GM19395 (cell line): ENCODE measurements at regions not wholly inside any gene's neighbourhood (a gene's known extent, or its start where the extent isn't known, plus 50 kb on each side); places are given as distances from the start of the nearest gene placed in this dataset.
"Not testable (repeated sequence)": the region's sequence is repeated elsewhere in the genome, so short reads cannot be mapped to it uniquely, and the experiment has no call there.

Experiments
- ATAC-seq: cut with Tn5 transposase; IDR thresholded peaks from one replicate; pipeline ENCODE4 v1.9.1; 2021; ENCODE audit warnings: mild to moderate bottlenecking, moderate library complexity; ENCODE audit not compliant: unreplicated experiment

GRCh38 chr15:85264614-85265190 lies 115.7 kb upstream of the AKAP13 start:
- ATAC-seq: not testable (repeated sequence)

- ATAC-seq: not testable (repeated sequence)
Observed at GRCh38 chr15:85267158-85267857, 113.1 kb upstream of the AKAP13 start.

- ATAC-seq: no peak
Observed at GRCh38 chr15:85274315-85275050, 105.9 kb upstream of the AKAP13 start.

- ATAC-seq: no peak
Observed at GRCh38 chr15:85276508-85276907, 103.9 kb upstream of the AKAP13 start.

GRCh38 chr15:85276921-85277320 lies 103.5 kb upstream of the AKAP13 start:
- no peak for ATAC-seq

GRCh38 chr15:85277847-85278370 lies 102.5 kb upstream of the AKAP13 start:
- ATAC-seq: no peak

- ATAC-seq: peak; percentile 41
Observed at GRCh38 chr15:85280203-85280602, 100.2 kb upstream of the AKAP13 start.

GRCh38 chr15:85281293-85281882 lies 99.0 kb upstream of the AKAP13 start:
- ATAC-seq: no peak

GRCh38 chr15:85282504-85283115 lies 97.8 kb upstream of the AKAP13 start:
- no peak for ATAC-seq

- ATAC-seq: peak; percentile 89
Observed at GRCh38 chr15:85283815-85284214, 96.6 kb upstream of the AKAP13 start.

GRCh38 chr15:85284497-85284896 lies 95.9 kb upstream of the AKAP13 start:
- peak; percentile 66 for ATAC-seq

- no peak for ATAC-seq
Observed at GRCh38 chr15:85289677-85290365, 90.6 kb upstream of the AKAP13 start.

GRCh38 chr15:85292583-85292982 lies 87.8 kb upstream of the AKAP13 start:
- ATAC-seq: not testable (repeated sequence)

GRCh38 chr15:85296615-85297402 lies 83.6 kb upstream of the AKAP13 start:
- ATAC-seq: peak; percentile 93

GRCh38 chr15:85297537-85297936 lies 82.9 kb upstream of the AKAP13 start:
- no peak for ATAC-seq

- ATAC-seq: no peak
Observed at GRCh38 chr15:85298366-85298765, 82.0 kb upstream of the AKAP13 start.

GRCh38 chr15:85298941-85299340 lies 81.5 kb upstream of the AKAP13 start:
- no peak for ATAC-seq

GRCh38 chr15:85302271-85302670 lies 78.1 kb upstream of the AKAP13 start:
- no peak for ATAC-seq

GRCh38 chr15:85305050-85305449 lies 75.4 kb upstream of the AKAP13 start:
- ATAC-seq: no peak
